Large intestine (tissue), 3 donors: ENCODE measurements at regions not wholly inside any gene's neighbourhood (a gene's known extent, or its start where the extent isn't known, plus 50 kb on each side); places are given as distances from the start of the nearest gene placed in this dataset.

Experiments
- DNase-seq, 2 donors: peaks; one replicate each; pipeline versions ENCODE4 v3.0.0 to v3.0.0-alpha.2; 2013
- H3K27ac ChIP-seq: one replicate; pipeline ENCODE4 v1.5.1; 2013; ENCODE audit warnings: low read length
- H3K27me3 ChIP-seq: 2 replicates; pipeline ENCODE4 v1.6.1; 2013; ENCODE audit warnings: low read length; ENCODE audit not compliant: control insufficient read depth, insufficient read depth
- H3K36me3 ChIP-seq: 2 replicates; pipeline ENCODE4 v1.6.1; 2013; ENCODE audit warnings: low read length; ENCODE audit not compliant: control insufficient read depth, insufficient read depth
- H3K4me1 ChIP-seq: one replicate; pipeline ENCODE4 v1.6.1; 2013; ENCODE audit warnings: low read length; ENCODE audit not compliant: control insufficient read depth, insufficient read depth
- H3K4me3 ChIP-seq: one replicate; pipeline ENCODE4 v1.5.1; 2013; ENCODE audit warnings: low read length
- H3K9me3 ChIP-seq: one replicate; pipeline ENCODE4 v1.6.1; 2013; ENCODE audit warnings: mild to moderate bottlenecking, low read depth, low read length, moderate library complexity; ENCODE audit not compliant: control insufficient read depth
- WGBS: methylation state at CpG from one replicate; pipeline ENCODE4 v1.1.5; 2013; ENCODE audit warnings: low lambda C conversion rate; ENCODE audit not compliant: insufficient coverage; 5-methylcytosine and 5-hydroxymethylcytosine counted together

DNA sequence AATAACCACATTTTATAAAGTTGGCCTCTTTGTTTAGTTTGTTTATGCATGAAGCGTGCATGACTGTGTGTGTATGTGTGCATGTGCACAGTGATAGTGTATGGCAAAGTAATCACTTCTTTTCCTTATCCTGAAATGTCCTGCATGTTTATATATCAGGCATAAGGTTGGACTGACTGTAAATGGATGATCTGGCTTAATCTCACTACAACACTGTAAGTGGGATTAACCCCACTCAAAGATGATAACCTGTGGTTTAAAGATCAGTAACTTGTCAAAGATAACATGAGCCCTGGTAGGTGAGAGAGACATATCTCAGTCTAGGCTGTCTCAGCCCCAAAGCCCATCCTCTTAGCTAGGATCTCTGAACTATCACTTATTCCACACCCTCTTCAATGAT is 376.6 kb upstream of the TSHZ2 start:
- Histone ChIP-seq H3K36me3 (no peaks in the 10 kb centered on the region), H3K27me3 (no peaks in the 10 kb centered on the region), H3K4me3 (no peak overlapping the region), H3K9me3 (no peaks in the 10 kb centered on the region), H3K27ac (no peak overlapping the region), H3K4me1 (no peaks in the 10 kb centered on the region)
- WGBS: no CpG with 5 or more reads among the region's 1 CpG
- DNase-seq: no peak

- 100% methylated on average over 1 of the region's 5 CpGs for WGBS
- Histone ChIP-seq H3K27me3 (no peaks in the 10 kb centered on the region), H3K4me1 (no peaks in the 10 kb centered on the region)
These were observed 378.5 kb upstream of the TSHZ2 start for GRCh38 chr20:52593654-52594053.

DNA sequence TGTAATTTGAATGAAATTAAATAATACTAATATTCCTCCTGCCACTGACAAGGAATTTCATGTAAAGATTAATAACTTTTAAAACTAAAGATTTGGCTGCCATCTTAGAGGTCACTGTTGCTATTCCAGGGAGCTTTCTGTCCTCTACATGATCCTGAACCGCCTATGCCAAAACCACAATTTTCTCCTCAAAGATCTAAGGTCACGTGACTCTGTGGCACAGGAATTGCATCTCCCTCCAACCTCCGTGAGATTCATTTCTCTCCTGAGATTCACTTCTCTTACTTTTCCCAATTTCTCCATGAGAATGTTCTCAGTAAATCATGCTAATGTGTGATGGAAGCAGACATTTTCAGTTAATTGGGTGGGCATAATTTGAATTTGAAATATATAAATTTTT is 379.6 kb upstream of the TSHZ2 start:
- no peaks in the 10 kb centered on the region for H3K27me3 ChIP-seq
- H3K27ac ChIP-seq: no peak overlapping the region
- H3K36me3 ChIP-seq: no peaks in the 10 kb centered on the region
- no peak for DNase-seq
- H3K4me3 ChIP-seq: no peak overlapping the region
- no peaks in the 10 kb centered on the region for H3K9me3 ChIP-seq
- 100% methylated on average over 2 of the region's 3 CpGs for WGBS
- no peaks in the 10 kb centered on the region for H3K4me1 ChIP-seq

More at GRCh38 chr20:52593654-52594053, 378.5 kb upstream of the TSHZ2 start:
- no peak overlapping the region for H3K4me3 ChIP-seq
- H3K27ac ChIP-seq: no peak overlapping the region
- DNase-seq: no peak
- no peaks in the 10 kb centered on the region for H3K36me3 ChIP-seq
- H3K9me3 ChIP-seq: no peaks in the 10 kb centered on the region

GRCh38 chr20:52590100-52590499 is 382.1 kb upstream of the TSHZ2 start:
- H3K4me3 ChIP-seq: no peak overlapping the region
- no peaks in the 10 kb centered on the region for H3K4me1 ChIP-seq
- no peak for DNase-seq
- H3K27me3 ChIP-seq: no peaks in the 10 kb centered on the region
- H3K36me3 ChIP-seq: no peaks in the 10 kb centered on the region
- WGBS: no CpG with 5 or more reads among the region's 2 CpGs
- no peaks in the 10 kb centered on the region for H3K9me3 ChIP-seq
- no peak overlapping the region for H3K27ac ChIP-seq

- DNase-seq: no peak
- Histone ChIP-seq H3K36me3 (no peaks in the 10 kb centered on the region), H3K27me3 (no peaks in the 10 kb centered on the region), H3K9me3 (no peaks in the 10 kb centered on the region), H3K4me1 (no peaks in the 10 kb centered on the region), H3K4me3 (no peak overlapping the region), H3K27ac (no peak overlapping the region)
- no CpG with 5 or more reads among the region's 3 CpGs for WGBS
These were observed 382.8 kb upstream of the TSHZ2 start for GRCh38 chr20:52589251-52589812.

- Histone ChIP-seq H3K4me3 (no peak overlapping the region), H3K36me3 (no peaks in the 10 kb centered on the region), H3K9me3 (no peaks in the 10 kb centered on the region), H3K4me1 (no peaks in the 10 kb centered on the region), H3K27me3 (no peaks in the 10 kb centered on the region), H3K27ac (no peak overlapping the region)
- no peak for DNase-seq
These were observed 385.5 kb upstream of the TSHZ2 start for GRCh38 chr20:52586660-52587059.

DNA sequence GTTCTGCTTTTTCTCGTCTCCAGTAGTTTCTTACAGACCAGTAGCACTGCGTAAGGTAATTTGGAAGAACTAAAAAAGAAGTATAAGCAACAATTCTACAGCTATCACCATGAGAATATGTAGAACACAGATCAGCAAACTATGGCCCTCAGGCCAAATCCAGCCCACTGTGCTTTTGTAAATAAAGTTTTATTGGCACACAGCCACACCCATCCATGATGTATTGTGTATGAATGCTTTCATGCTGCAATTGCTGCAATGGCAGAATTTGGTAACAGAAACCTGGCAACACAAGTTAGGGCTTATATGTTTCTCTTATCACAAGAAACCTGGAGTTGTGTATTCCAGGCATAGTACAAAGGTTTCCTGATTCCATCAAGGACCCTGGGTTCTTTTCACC is 386.8 kb upstream of the TSHZ2 start:
- Histone ChIP-seq H3K4me3 (no peak overlapping the region), H3K27me3 (no peaks in the 10 kb centered on the region), H3K36me3 (no peaks in the 10 kb centered on the region), H3K27ac (no peak overlapping the region), H3K9me3 (no peaks in the 10 kb centered on the region), H3K4me1 (no peaks in the 10 kb centered on the region)
- 100% methylated on average over 1 of the region's 2 CpGs for WGBS
- DNase-seq: no peak

DNA sequence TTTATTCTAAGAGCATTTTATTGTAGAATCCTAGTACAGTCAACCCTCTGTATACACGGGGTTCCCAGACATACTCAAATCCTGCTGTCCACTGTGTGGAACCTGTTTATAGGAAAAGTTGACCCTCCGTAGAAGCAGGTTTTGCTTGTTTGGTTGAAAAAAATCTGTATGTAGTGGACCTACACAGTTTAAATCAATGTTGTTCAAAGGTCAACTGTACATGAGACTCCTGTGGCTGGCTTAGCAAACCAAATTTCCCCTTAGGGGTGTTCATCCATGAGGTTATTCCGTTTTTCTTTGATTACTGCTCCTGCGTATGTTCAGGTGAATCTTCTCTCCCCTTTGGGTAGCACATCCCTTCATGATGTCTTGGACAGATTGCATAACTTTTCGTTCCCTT is 387.0 kb upstream of the ZFP64 start:
- no peaks in the 10 kb centered on the region for H3K36me3 ChIP-seq
- H3K4me3 ChIP-seq: no peak overlapping the region
- no peaks in the 10 kb centered on the region for H3K9me3 ChIP-seq
- no peaks in the 10 kb centered on the region for H3K27me3 ChIP-seq
- WGBS: 70% methylated on average over 2 of the region's 5 CpGs
- no peaks in the 10 kb centered on the region for H3K4me1 ChIP-seq
- H3K27ac ChIP-seq: no peak overlapping the region
- DNase-seq: no peak

DNA sequence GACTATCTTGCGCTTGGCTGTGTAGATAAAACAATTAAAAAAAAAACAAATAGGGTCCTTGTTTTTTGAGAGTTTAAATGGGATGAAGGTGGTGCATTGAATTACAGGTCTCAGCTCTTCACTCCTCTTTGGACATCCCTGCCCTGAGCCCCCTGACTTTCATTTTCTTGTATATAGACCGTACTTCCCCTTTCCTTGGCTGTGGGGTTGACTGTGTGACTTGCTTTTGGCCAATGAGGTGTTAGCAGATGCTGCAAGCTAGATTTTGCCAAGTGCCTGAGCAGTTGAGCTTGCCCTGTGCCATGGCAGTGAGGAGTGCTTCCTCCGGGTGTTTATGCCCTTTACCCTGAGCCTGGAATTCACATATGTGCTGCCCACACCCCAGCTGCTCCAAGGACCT is 386.1 kb upstream of the ZFP64 start:
- Histone ChIP-seq H3K4me3 (no peak overlapping the region), H3K36me3 (no peaks in the 10 kb centered on the region), H3K4me1 (no peaks in the 10 kb centered on the region), H3K27ac (no peak overlapping the region), H3K27me3 (no peaks in the 10 kb centered on the region), H3K9me3 (no peaks in the 10 kb centered on the region)
- 100% methylated on average over 1 of the region's 3 CpGs for WGBS
- no peak for DNase-seq

- no peak for DNase-seq
These were observed 381.1 kb upstream of the ZFP64 start for GRCh38 chr20:52572687-52573086.

GRCh38 chr20:52569201-52569600 is 377.6 kb upstream of the ZFP64 start:
- H3K4me1 ChIP-seq: no peaks in the 10 kb centered on the region
- peaks cover 2% of the 10 kb centered on the region for H3K27me3 ChIP-seq
- no peak for DNase-seq
- H3K27ac ChIP-seq: no peak overlapping the region
- no CpG with 5 or more reads among the region's 3 CpGs for WGBS
- H3K9me3 ChIP-seq: no peaks in the 10 kb centered on the region
- no peaks in the 10 kb centered on the region for H3K36me3 ChIP-seq
- H3K4me3 ChIP-seq: no peak overlapping the region

More at GRCh38 chr20:52572687-52573086, 381.1 kb upstream of the ZFP64 start:
- Histone ChIP-seq H3K27me3 (no peaks in the 10 kb centered on the region), H3K4me3 (no peak overlapping the region), H3K36me3 (no peaks in the 10 kb centered on the region), H3K27ac (no peak overlapping the region), H3K4me1 (no peaks in the 10 kb centered on the region), H3K9me3 (no peaks in the 10 kb centered on the region)
- WGBS: no CpG with 5 or more reads among the region's 1 CpG
